HG02571 (cell line): ENCODE measurements at regions not wholly inside any gene's neighbourhood (a gene's known extent, or its start where the extent isn't known, plus 50 kb on each side); places are given as distances from the start of the nearest gene placed in this dataset.

ENCODE experiments used
- ATAC-seq: cut with Tn5 transposase; IDR thresholded peaks from one replicate; pipeline ENCODE4 v1.9.1; 2021; ENCODE audit warnings: mild to moderate bottlenecking, moderate library complexity; ENCODE audit not compliant: unreplicated experiment

DNA sequence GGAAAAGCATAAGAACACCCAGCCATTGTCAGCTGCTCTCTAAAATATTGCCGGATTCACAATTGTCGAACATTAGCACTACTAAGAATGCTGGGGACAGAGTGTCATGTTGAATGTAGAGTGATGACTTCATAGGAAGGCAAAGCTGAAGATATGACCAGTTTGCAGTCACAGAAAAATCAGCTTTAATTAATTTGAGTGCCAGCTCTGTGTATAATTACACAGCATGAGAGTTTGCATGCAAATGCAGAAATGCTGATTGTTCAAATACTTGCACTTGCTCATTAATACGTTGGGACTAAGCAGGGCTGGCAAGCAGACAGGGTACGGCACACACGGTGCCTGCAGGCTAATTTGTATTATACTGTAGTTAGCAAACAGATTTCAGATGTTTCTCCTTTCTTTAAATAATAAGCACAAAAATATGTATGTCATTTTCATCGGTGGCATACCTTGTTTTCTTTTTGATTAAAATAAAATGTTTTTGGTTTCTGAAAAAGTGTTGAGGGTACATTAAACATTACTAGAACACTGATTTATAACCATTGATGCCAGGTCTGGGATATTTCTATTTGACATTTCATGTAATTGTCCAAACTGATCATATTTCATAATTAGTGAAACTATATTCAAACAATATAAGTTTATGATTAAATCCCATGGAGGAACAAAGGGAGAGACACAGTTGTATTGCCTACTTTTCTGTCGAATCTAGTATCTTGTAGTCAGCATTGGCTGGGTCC, 99.8 kb upstream of the ADGRL2 start:
- ATAC-seq, result no peak

DNA sequence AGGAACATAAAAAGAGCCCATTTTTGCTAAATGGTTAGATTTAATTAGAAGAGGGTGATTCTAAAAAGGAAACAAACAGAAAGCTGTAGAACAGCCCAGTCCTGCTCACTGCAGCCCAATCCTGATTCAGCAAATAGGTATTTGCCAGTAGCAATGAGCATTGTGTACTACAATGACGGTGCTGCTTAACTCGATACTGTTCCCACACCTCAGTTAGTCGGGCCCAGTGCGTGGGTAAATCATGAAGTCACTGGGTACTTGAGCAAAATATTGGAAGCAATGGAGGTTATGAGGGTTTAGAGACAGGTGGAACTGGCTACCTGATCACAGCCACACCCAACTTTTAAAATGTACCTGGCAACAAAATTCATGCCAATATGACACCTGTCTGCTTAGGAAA, 101.5 kb upstream of the ADGRL2 start:
- no peak for ATAC-seq

DNA sequence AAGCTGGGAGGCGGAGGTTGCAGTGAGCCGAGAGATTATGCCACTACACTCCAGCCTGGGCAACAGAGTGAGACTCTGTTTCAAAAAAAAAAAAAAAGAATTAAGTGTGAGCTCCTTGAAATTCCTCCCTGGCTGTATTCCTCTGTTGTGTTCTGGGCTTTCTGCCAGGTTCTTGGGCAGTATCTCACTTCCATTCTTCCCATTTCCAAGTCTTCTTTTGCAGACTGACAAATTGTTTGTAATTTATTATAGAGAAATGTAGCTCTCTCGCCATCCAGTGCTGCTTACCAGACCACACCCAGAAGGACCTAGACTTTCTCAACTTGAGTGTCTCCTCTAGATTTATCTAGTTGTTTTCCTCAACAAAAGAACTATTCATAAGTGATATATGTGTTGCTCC, 105.0 kb upstream of the ADGRL2 start:
- ATAC-seq, result no peak

DNA sequence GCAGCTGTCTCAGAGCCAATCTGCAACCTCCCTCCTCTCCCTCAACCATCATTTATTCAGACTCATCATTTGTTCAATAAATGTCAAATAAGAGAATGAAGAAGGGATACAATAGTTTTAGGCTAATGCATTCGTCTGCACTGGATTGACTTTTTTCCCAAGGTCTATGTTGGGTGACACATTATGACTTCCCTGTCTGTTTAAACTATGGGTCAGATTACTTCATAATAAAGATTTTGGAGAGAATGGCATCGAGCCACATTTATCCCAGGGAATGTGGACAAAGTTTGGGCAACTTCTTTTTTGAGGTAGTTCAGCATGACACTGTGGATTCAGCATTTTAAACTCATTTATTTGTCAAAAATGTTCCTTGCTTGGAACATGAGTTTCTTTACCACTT, 107.4 kb upstream of the ADGRL2 start:
- no peak for ATAC-seq

DNA sequence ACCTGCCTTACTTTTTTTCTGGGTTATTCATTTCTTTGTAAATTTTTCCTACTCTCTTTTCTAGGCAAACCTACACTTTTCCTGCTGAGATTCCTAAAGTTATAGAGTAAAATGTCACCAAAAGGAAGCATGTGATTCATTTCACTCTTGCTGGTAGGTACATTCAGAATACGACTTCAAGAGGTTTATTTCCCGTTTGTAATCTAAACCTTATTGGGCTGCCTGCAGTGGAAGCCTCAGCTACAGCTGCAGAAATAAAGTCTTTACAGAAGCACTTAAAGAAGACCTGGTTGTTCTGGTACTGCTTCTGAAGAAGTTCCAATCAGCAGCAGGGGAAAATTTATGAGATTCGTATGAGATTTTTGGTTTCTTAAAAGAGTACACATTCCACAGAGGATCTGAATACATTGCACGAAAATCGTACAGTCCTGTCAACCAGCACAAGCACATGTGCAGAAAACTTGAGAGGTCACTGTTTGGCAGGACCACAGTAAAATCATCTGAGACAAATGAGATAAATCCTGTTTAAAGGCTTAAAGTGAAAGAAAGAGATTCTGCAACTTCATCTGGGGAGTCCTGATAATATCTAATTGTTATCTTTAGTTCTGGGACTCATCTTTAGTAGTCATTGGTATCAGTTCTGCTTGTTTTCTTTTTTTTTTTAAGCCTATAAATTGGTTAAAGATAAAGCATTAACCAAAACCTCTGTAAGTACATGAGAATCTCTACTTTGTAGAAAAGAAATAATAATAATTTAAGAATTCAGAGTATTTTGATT, 109.9 kb upstream of the ADGRL2 start:
- ATAC-seq, result no peak

GRCh38 chr1:81689531-81689941, 111.2 kb upstream of the ADGRL2 start:
- ATAC-seq, result no peak

GRCh38 chr1:81682490-81682889, 118.2 kb upstream of the ADGRL2 start:
- ATAC-seq, result no peak

- ATAC-seq, result no peak
Measured at GRCh38 chr1:81681601-81682266, 119.0 kb upstream of the ADGRL2 start.

- ATAC-seq, result no peak
Measured at GRCh38 chr1:81681114-81681513, 119.6 kb upstream of the ADGRL2 start.

DNA sequence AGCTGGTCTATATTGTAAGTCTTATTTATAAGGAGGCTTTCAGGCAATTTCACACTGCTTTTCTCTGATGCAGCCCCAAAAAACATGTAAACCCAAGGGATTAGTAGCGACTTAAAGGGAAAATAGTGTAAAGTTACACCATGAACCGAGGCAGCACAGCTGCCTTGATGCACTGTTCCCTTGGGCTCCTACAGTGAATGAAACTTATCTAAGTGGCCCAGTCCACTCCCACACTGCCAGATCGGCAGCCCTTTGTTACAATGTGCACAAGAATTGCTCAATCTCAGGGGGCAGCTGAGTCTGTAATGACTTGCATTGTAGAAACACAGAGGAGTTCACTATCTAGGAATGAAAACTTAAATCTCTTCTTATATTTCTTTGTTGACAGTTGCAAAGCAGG, 120.8 kb upstream of the ADGRL2 start:
- ATAC-seq, result no peak

DNA sequence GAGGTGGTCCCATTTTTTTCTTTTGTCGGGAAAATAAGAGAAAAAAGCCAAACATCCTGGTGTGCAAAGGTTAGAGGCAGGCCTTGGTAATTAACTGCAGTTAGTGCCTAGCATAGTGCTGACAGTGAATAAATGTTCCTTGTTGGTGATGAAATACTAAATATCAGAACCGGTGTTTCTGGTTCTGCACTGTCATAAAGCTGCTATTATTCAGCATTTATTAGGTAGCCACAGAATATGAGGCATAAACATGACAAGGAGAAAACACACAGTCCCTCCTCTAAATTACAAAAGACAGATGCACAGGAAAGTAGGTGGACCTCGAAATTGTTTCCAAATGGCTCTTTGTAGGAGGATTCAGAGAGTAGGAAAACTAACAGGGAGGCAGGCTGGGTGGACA, 122.0 kb upstream of the ADGRL2 start:
- no peak for ATAC-seq

DNA sequence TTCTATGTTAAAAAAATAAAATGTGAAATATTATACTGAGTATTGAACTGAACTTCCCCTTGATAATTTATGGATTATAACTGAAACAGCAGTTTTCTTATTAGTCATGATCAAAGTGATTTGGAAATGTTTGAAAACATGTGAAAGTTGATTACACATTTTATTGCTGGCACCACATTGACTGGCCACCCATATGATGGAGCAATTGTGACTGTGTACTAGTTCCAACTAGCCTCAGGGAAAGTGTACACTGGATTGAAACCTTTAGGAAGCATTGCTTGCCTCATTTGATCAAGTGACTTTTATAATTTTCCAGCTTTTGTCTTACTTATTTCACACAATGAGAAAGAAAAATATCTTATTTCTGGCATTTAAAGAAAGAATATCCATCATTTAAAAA, 128.0 kb upstream of the ADGRL2 start:
- ATAC-seq, result no peak

DNA sequence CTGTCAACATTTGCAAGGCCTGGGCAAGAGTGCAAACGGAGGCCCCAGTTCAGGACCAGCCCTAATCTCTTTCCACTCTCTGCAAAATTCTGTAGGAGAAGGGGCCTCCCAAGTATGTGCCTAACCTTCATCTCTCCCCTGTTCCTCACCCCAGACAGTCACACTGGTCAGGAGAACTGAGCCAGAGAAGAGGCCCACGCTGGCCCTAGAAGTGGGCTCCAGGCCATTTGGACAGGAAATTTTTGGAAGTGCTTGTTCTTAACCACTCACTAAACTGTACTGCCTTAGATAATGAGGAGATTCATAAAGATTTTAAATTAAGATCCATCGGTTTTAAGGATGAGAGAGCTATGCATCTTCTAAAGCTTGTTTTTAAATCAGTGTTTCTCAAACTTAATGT, 129.7 kb upstream of the ADGRL2 start:
- ATAC-seq, result no peak

- no peak for ATAC-seq
Measured at GRCh38 chr1:81670286-81670685, 130.4 kb upstream of the ADGRL2 start.

GRCh38 chr1:81666586-81666985, 134.1 kb upstream of the ADGRL2 start:
- no peak for ATAC-seq

GRCh38 chr1:81664341-81664740, 136.4 kb upstream of the ADGRL2 start:
- no peak for ATAC-seq

DNA sequence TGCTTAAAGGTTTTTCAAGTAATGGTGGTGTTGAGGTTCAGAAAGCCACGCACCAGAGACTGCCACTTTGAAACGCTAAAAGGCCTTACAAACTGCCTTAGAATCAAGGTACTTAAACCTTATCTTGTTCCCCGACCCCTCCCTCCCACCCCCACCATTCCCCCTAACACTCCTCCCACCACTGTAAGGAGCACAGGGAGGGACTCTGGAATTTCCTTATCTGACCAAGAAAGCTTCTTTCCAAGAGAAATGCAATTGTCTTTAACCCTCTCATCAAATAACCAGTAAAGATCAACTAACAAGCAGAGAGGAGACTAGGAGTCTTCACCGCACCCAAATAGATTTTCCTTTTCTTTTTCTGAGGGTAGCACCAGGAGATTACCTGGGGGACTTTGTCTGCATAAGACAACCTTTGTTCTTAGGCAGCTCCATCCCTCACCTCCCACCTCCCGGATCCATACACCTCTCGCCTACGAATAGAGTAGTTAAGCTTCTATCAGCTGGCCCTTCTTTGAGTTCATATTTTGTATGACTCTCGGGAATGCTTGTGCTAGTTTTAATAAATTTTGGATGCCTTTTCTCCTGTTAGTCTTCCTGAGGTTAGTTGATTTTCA, 137.7 kb upstream of the ADGRL2 start:
- ATAC-seq, result no peak

DNA sequence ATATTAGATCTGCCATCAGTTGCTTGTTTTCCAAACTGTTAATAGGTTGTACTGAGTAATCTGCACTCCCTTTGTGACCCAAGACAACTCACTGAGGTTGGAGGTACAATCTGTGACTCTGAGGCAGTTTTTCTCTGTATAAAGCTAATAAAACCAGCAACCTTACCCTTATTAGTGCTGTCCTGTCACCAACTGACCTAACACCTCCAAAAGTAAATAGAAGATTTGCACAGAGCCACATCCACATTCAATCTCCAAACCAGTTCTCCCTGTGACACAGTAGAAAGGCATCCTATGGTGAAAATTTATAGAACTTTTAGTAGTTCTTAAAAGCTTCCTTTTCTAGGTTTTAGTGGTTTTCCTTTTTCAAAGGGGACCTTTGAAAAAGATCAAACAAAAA, 140.4 kb upstream of the ADGRL2 start:
- ATAC-seq, result no peak

- ATAC-seq, result no peak
Measured at GRCh38 chr1:81654657-81655056, 146.1 kb upstream of the ADGRL2 start.

DNA sequence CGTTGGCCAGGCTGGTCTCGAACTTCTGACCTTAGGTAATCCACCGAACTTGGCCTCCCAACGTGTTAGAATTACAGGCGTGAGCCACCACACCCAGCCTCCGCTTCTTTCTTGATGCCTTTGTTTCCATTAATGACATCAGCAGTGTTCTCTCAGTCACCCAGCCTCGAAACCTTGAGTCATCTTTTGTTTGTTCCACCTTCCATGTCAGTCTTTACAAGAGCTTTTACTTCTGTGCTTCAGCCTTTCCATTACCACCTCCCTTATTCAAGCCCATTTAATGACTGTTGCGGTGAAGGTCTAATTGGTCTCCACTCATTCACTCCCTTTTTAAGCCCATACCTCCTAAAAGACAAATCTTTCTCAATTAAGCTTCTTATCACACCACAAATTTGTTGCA, 146.6 kb upstream of the ADGRL2 start:
- ATAC-seq, result no peak

- no peak for ATAC-seq
Measured at GRCh38 chr1:81650776-81651175, 150.0 kb upstream of the ADGRL2 start.

DNA sequence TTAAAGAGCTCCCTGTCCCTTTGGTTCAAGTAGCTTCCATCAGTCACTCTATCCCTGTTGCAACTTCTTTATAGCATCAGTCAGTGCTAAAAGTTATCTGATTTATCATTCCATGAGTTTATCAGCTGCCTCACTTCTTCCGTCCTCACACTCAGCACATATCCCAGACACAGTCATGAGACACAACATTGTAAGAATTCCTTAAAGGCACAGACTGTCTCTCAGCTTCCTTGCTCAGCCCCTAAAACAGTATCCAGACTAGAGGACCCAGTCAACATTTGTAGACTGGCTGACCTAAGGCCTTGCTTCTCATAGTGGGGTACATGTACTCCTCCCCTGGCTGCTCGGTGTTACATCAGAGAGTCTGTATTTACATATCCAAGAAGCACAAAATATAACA, 164.9 kb upstream of the ADGRL2 start:
- ATAC-seq, result no peak
